K562 (cell line): ENCODE measurements at regions not wholly inside any gene's neighbourhood (a gene's known extent, or its start where the extent isn't known, plus 50 kb on each side); places are given as distances from the start of the nearest gene placed in this dataset.

Experiments
- ATAC-seq: fragments of 200-7000 bp; cut with Tn5 transposase; 3 replicates; pipeline ENCODE4 v1.9.1; 2020; ENCODE audit warnings: moderate library complexity
- BruUV-seq: library from RNA; stranded (reverse); fragments of 400-500 nt; replicated peaks from 2 replicates; lab custom pipeline; 2021; lab: Mats Ljungman, UMichigan
- CTCF ChIA-PET: fragments of 300-600 bp; formaldehyde crosslinking; extraction: SDS; loops from one replicate; lab custom pipeline; 2021; ENCODE audit warnings: low intra/inter-chr PET ratio; lab: Yijun Ruan, JAX
- POLR2A ChIA-PET: fragments of 300-600, 350-650 bp; sonication (Branson Sonifier 250); formaldehyde crosslinking; extraction: SDS; loops from one replicate; lab custom pipeline; 2021; ENCODE audit warnings: antibody characterized with exemption, inconsistent platforms; lab: Yijun Ruan, JAX
- DNase-seq, 4 experiments: peaks; one replicate each; pipeline versions ENCODE4 v3.0.0 to v3.0.0-alpha.2; 2011 to 2018; ENCODE audit warnings: low spot score in 3 of 4, mixed read lengths in 3 of 4; ENCODE audit errors: extremely low read depth in 1 of 4
- FAIRE-seq: peaks from 2 replicates; lab custom pipeline; 2011; peaks lifted over from hg19 to GRCh38; lab: Jason Lieb, UNC
- H2AFZ ChIP-seq: 2 replicates; pipeline ENCODE4 v1.6.0; 2011; ENCODE audit warnings: low read depth, low read length, control low read depth, inconsistent platforms
- H3K27ac ChIP-seq: fragments of 200-600 bp; 3 replicates; pipeline ENCODE4 v1.8.0; 2011; ENCODE audit warnings: low read depth, mild to moderate bottlenecking, control low read depth, inconsistent platforms, low read length, moderate library complexity, mixed read lengths; ENCODE audit errors: extremely low read depth
- H3K27me3 ChIP-seq, 2 experiments: fragments of 300-600 bp in 1 of 2; 2 replicates in 1 of 2; 3 replicates in 1 of 2; pipeline versions ENCODE4 v1.6.0 to v1.8.0; 2011; ENCODE audit warnings: inconsistent platforms in 2 of 2, low read length in 2 of 2, mild to moderate bottlenecking in 1 of 2, mixed read lengths in 1 of 2, moderate library complexity in 1 of 2; ENCODE audit not compliant: control insufficient read depth in 2 of 2, insufficient read depth in 2 of 2
- H3K36me3 ChIP-seq: fragments of 300-600 bp; 3 replicates; pipeline ENCODE4 v1.8.0; 2011; ENCODE audit warnings: mild to moderate bottlenecking, low read length, inconsistent platforms; ENCODE audit not compliant: control insufficient read depth, insufficient read depth
- H3K4me1 ChIP-seq, 2 experiments: fragments of 200-600 bp in 1 of 2; replicated peaks in 1 of 2; 2 replicates in 1 of 2; 3 replicates in 1 of 2; pipeline versions ENCODE4 v1.5.1 to v1.8.0; 2011; ENCODE audit warnings: inconsistent platforms in 2 of 2, low read length in 2 of 2, mild to moderate bottlenecking in 1 of 2, mixed read lengths in 1 of 2, moderate library complexity in 1 of 2; ENCODE audit not compliant: control insufficient read depth in 2 of 2, insufficient read depth in 2 of 2
- H3K4me2 ChIP-seq: 2 replicates; pipeline ENCODE4 v1.6.1; 2011; ENCODE audit warnings: low read length, control low read depth, inconsistent platforms, mixed read lengths; ENCODE audit not compliant: insufficient read depth
- H3K4me3 ChIP-seq: fragments of 200-600 bp; sonication (generic), shearing (Covaris generic); 2 replicates; pipeline ENCODE4 v1.5.1; 2016; ENCODE audit warnings: control low read depth, inconsistent platforms
- H3K79me2 ChIP-seq: fragments of 200-600 bp; 3 replicates; pipeline ENCODE4 v1.8.0; 2011; ENCODE audit warnings: low read length, inconsistent platforms; ENCODE audit not compliant: control insufficient read depth, insufficient read depth
- H3K9ac ChIP-seq, 2 experiments: 2 replicates each; pipeline versions ENCODE4 v1.6.0 to v1.6.1; 2011; ENCODE audit warnings: low read depth in 2 of 2, low read length in 2 of 2, control low read depth in 1 of 2, inconsistent platforms in 1 of 2, mild to moderate bottlenecking in 1 of 2, mixed read lengths in 1 of 2; ENCODE audit not compliant: insufficient read depth in 1 of 2
- H3K9me1 ChIP-seq: one replicate; pipeline ENCODE4 v1.6.0; 2011; ENCODE audit warnings: inconsistent platforms, mild to moderate bottlenecking, low read length, moderate library complexity; ENCODE audit not compliant: control insufficient read depth, insufficient read depth
- H3K9me3 ChIP-seq: replicated peaks from 2 replicates; pipeline ENCODE4 v1.5.1; 2011; ENCODE audit warnings: low read depth, low read length, inconsistent platforms; ENCODE audit not compliant: control insufficient read depth, insufficient read depth
- H4K20me1 ChIP-seq: replicated peaks from 2 replicates; pipeline ENCODE4 v1.6.1; 2011; ENCODE audit warnings: low read length, inconsistent platforms, mixed read lengths; ENCODE audit not compliant: control insufficient read depth, insufficient read depth
- BCOR ChIP-seq: fragments of 450-650 bp; IDR thresholded peaks from 2 replicates; pipeline ENCODE4 v1.6.1; 2016
- BRCA1 ChIP-seq, 2 experiments: fragments of 450-650 bp in 1 of 2; sonication (generic) in 1 of 2; formaldehyde crosslinking in 1 of 2; IDR thresholded peaks; 2 replicates each; pipeline versions ENCODE4 v1.5.0 to v1.6.1; 2017 to 2020; ENCODE audit warnings: mild to moderate bottlenecking in 1 of 2, missing genetic modification reagents in 1 of 2
- CBFA2T2 ChIP-seq: fragments of 450-650 bp; conservative IDR thresholded peaks from 2 replicates; pipeline ENCODE4 v1.6.1; 2017; ENCODE audit warnings: mild to moderate bottlenecking
- EHMT2 ChIP-seq: fragments of 450-650 bp; IDR thresholded peaks from 2 replicates; pipeline ENCODE4 v1.6.1; 2018; ENCODE audit warnings: antibody characterized with exemption
- ERF ChIP-seq: fragments of 450-650 bp; formaldehyde crosslinking; IDR thresholded peaks from 2 replicates; pipeline ENCODE4 v1.4.0; 2020; ENCODE audit warnings: mild to moderate bottlenecking, mixed read lengths
- HNRNPLL ChIP-seq: fragments of 200-400 bp; formaldehyde crosslinking; IDR thresholded peaks from 2 replicates; pipeline ENCODE4 v1.6.1; 2017; ENCODE audit warnings: low read length, low read depth, mild to moderate bottlenecking; ENCODE audit not compliant: poor library complexity, severe bottlenecking
- PTBP1 ChIP-seq: fragments of 200-400 bp; formaldehyde crosslinking; IDR thresholded peaks from 2 replicates; pipeline ENCODE4 v1.6.1; 2017; ENCODE audit warnings: low read depth, low read length
- RNF2 ChIP-seq: sonication (generic); IDR thresholded peaks from 2 replicates; pipeline ENCODE4 v1.6.1; 2016
- ZNF764 ChIP-seq: fragments of 250-450 bp; sonication (Bioruptor Pico); IDR thresholded peaks from 2 replicates; pipeline ENCODE4 v1.4.0; 2020; ENCODE audit warnings: low read depth, mild to moderate bottlenecking, moderate library complexity
- WGBS: fragments of 100-300 bp; shearing (Covaris generic); methylation state at CpG from one replicate; pipeline ENCODE4 v1.1.6; 2016; ENCODE audit warnings: low coverage, mixed read lengths; ENCODE audit not compliant: insufficient coverage; ENCODE audit errors: missing lambda C conversion rate; 5-methylcytosine and 5-hydroxymethylcytosine counted together
- in situ Hi-C: fragments of 300-500 bp; cut with MboI; formaldehyde crosslinking; loops from 4 replicates; pipeline ENCODE4 v1.15.0; 2018; ENCODE audit warnings: inconsistent platforms, mixed read lengths
- intact Hi-C: fragments of 100-400 bp; cut with micrococcal nuclease; formaldehyde crosslinking; loops from 2 replicates; pipeline ENCODE4 v1.14.2; 2022
- TF ChIP-seq, protein P1 (sequence below), 2 experiments: fragments of 450-650 bp; IDR thresholded peaks; 2 replicates each; pipeline ENCODE4 v1.6.1; 2018; ENCODE audit warnings: mild to moderate bottlenecking in 2 of 2, low read depth in 1 of 2; ENCODE audit not compliant: partially characterized antibody in 2 of 2
- TF ChIP-seq, protein P2 (sequence below): IDR thresholded peaks from 3 replicates; pipeline ENCODE4 v1.6.1; 2011; ENCODE audit warnings: borderline replicate concordance, mild to moderate bottlenecking; ENCODE audit not compliant: insufficient read length, insufficient read depth
- TF ChIP-seq, protein P3 (sequence below): fragments of 200-400 bp; formaldehyde crosslinking; IDR thresholded peaks from 2 replicates; pipeline ENCODE4 v1.6.1; 2017; ENCODE audit warnings: mild to moderate bottlenecking, low read depth, low read length, moderate library complexity
- TF ChIP-seq, protein P4 (sequence below): fragments of 450-650 bp; IDR thresholded peaks from 2 replicates; pipeline ENCODE4 v1.6.1; 2016; ENCODE audit warnings: low read depth, mild to moderate bottlenecking, moderate library complexity
- TF ChIP-seq, protein P5 (sequence below): fragments of 450-650 bp; IDR thresholded peaks from 2 replicates; pipeline ENCODE4 v1.6.1; 2018; ENCODE audit warnings: mild to moderate bottlenecking, low read depth; ENCODE audit not compliant: partially characterized antibody

DNA sequence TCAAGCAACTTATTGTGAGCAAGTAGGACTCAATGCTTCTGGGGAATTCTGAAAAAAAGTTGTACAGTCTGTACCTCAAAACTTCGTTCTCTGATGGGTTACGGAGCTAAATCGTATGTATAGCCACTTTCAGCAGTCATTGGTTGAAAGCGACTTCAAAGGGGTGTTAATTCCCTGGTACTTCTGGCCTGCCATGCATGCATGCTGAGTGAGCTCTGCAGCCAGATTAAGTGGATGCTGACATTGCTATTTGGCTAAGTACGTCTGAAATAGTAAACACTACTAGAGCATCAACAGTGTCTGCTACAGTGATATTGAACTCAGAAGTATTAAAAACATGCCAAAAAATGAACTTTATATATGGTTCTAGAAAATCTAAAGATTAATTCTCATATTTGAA, 1183.1 kb upstream of the PCDH20 start:
- Histone ChIP-seq H3K79me2 (no peaks in the 10 kb centered on the region), H2AFZ (no peak overlapping the region), H3K4me2 (no peak overlapping the region), H4K20me1 (no peaks in the 10 kb centered on the region), H3K4me3 (no peak overlapping the region), H3K27ac (no peak overlapping the region), H3K4me1 (no peaks in the 10 kb centered on the region), H3K9ac (no peak overlapping the region), H3K9me1 (no peaks in the 10 kb centered on the region), H3K9me3 (no peaks in the 10 kb centered on the region), H3K27me3 (no peaks in the 10 kb centered on the region), H3K36me3 (no peaks in the 10 kb centered on the region)
- ChIA-PET CTCF (no interaction called here), POLR2A (no interaction called here)
- TF ChIP-seq BCOR (no peak), BRCA1 (IDR thresholded peaks at IDR 0.05) (no peak), BRCA1 (CRISPR knock-in tag; IDR thresholded peaks at IDR 0.05) (no peak), RNF2 (no peak), ZNF764 (CRISPR knock-in tag) (no peak), HNRNPLL (no peak), ERF (CRISPR knock-in tag) (no peak), EHMT2 (no peak), CBFA2T2 (no peak), PTBP1 (no peak)
- TF ChIP-seq, protein P1, sequence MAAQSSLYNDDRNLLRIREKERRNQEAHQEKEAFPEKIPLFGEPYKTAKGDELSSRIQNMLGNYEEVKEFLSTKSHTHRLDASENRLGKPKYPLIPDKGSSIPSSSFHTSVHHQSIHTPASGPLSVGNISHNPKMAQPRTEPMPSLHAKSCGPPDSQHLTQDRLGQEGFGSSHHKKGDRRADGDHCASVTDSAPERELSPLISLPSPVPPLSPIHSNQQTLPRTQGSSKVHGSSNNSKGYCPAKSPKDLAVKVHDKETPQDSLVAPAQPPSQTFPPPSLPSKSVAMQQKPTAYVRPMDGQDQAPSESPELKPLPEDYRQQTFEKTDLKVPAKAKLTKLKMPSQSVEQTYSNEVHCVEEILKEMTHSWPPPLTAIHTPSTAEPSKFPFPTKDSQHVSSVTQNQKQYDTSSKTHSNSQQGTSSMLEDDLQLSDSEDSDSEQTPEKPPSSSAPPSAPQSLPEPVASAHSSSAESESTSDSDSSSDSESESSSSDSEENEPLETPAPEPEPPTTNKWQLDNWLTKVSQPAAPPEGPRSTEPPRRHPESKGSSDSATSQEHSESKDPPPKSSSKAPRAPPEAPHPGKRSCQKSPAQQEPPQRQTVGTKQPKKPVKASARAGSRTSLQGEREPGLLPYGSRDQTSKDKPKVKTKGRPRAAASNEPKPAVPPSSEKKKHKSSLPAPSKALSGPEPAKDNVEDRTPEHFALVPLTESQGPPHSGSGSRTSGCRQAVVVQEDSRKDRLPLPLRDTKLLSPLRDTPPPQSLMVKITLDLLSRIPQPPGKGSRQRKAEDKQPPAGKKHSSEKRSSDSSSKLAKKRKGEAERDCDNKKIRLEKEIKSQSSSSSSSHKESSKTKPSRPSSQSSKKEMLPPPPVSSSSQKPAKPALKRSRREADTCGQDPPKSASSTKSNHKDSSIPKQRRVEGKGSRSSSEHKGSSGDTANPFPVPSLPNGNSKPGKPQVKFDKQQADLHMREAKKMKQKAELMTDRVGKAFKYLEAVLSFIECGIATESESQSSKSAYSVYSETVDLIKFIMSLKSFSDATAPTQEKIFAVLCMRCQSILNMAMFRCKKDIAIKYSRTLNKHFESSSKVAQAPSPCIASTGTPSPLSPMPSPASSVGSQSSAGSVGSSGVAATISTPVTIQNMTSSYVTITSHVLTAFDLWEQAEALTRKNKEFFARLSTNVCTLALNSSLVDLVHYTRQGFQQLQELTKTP (IDR thresholded peaks at IDR 0.05; ENCODE audit: low read depth in 1 of 2, partially characterized antibody in 2 of 2), result no peak
- TF ChIP-seq, protein P2, sequence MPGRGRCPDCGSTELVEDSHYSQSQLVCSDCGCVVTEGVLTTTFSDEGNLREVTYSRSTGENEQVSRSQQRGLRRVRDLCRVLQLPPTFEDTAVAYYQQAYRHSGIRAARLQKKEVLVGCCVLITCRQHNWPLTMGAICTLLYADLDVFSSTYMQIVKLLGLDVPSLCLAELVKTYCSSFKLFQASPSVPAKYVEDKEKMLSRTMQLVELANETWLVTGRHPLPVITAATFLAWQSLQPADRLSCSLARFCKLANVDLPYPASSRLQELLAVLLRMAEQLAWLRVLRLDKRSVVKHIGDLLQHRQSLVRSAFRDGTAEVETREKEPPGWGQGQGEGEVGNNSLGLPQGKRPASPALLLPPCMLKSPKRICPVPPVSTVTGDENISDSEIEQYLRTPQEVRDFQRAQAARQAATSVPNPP, result no peak
- TF ChIP-seq, protein P3, sequence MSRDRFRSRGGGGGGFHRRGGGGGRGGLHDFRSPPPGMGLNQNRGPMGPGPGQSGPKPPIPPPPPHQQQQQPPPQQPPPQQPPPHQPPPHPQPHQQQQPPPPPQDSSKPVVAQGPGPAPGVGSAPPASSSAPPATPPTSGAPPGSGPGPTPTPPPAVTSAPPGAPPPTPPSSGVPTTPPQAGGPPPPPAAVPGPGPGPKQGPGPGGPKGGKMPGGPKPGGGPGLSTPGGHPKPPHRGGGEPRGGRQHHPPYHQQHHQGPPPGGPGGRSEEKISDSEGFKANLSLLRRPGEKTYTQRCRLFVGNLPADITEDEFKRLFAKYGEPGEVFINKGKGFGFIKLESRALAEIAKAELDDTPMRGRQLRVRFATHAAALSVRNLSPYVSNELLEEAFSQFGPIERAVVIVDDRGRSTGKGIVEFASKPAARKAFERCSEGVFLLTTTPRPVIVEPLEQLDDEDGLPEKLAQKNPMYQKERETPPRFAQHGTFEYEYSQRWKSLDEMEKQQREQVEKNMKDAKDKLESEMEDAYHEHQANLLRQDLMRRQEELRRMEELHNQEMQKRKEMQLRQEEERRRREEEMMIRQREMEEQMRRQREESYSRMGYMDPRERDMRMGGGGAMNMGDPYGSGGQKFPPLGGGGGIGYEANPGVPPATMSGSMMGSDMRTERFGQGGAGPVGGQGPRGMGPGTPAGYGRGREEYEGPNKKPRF, result no peak
- TF ChIP-seq, protein P4, sequence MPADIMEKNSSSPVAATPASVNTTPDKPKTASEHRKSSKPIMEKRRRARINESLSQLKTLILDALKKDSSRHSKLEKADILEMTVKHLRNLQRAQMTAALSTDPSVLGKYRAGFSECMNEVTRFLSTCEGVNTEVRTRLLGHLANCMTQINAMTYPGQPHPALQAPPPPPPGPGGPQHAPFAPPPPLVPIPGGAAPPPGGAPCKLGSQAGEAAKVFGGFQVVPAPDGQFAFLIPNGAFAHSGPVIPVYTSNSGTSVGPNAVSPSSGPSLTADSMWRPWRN, result no peak
- TF ChIP-seq, protein P5, sequence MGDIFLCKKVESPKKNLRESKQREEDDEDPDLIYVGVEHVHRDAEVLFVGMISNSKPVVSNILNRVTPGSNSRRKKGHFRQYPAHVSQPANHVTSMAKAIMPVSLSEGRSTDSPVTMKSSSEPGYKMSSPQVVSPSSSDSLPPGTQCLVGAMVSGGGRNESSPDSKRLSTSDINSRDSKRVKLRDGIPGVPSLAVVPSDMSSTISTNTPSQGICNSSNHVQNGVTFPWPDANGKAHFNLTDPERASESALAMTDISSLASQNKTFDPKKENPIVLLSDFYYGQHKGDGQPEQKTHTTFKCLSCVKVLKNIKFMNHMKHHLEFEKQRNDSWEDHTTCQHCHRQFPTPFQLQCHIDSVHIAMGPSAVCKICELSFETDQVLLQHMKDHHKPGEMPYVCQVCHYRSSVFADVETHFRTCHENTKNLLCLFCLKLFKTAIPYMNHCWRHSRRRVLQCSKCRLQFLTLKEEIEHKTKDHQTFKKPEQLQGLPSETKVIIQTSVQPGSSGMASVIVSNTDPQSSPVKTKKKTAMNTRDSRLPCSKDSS, result no peak
- 0% methylated on average over 5 of the region's 5 CpGs for WGBS
- in situ Hi-C loops, result no loop called here
- BruUV-seq, result no TSS peak
- intact Hi-C loops, result no loop called here
- no peak for ATAC-seq
- FAIRE-seq, result no peak
- no peak for DNase-seq
